ENCODE measurements at regions not wholly inside any gene's neighbourhood (a gene's known extent, or its start where the extent isn't known, plus 50 kb on each side); places are given as distances from the start of the nearest gene placed in this dataset.

GRCh38 chr15:36370731-36371112 is 208.7 kb upstream of the CDIN1 start:
- no peak for DNase-seq

- DNase-seq: no peak
These were observed 207.9 kb upstream of the CDIN1 start for GRCh38 chr15:36371509-36371908.

- no peak for DNase-seq
These were observed 206.5 kb upstream of the CDIN1 start for GRCh38 chr15:36372968-36373367.

DNA sequence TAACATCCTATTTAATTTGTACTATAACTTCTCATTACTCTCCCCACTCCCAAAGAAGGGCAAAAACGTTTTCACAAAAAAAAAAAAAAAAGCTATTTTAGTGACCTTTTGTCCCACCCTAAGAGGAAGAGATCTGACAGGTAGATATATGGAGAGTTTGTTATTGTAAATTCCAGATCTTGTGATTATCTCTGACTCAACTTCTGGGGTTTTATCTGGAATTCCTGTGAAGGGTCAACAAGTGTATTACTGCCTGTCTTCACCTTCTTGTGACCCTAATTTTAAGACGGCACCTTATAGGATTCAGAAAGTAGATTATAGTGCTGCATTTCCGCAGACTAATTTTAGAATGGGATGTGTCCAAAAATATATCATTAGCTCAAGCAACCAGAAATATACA is 205.9 kb upstream of the CDIN1 start:
- DNase-seq: no peak

GRCh38 chr15:36389107-36389506 is 190.3 kb upstream of the CDIN1 start:
- no peak for DNase-seq

- no peak for DNase-seq
These were observed 188.9 kb upstream of the CDIN1 start for GRCh38 chr15:36390491-36390890.

GRCh38 chr15:36392676-36393266 is 186.7 kb upstream of the CDIN1 start:
- no peak for DNase-seq

DNA sequence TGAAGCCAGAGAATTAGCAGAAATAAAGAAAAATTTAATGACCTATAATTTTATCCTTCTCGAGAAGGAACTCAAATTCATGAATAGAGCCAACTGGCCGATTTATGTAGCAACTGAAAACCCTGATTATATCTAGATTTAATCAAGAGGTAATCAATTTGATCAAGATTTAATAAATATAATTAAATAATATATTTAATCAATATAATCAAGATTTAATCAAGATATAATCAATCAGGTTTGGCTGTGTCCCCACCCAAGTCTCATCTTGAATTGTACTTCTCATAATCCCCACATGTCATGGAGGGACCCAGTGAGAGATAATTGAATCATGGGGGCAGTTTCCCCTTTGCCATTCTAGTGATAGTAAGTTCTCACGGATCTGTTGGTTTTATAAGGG is 181.2 kb upstream of the CDIN1 start:
- DNase-seq: no peak

DNA sequence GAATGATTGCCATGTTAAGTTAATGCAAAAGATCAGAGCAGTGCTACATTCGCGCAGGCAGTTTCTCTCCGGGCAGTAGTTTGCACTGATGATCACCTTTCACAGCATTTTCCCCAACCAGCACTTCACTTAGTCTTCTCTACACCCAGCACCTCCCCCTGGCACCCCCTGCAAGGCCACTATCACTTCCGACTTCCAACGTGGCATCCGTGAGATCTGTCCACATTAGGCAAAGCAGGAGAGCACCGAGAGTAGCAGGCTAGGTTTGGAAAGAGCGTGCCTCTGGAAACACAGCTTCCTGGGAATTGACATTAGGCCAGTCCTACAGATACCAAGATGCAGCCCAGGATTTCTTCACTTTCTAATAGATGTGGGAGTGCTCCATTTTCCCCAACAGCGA is 180.2 kb upstream of the CDIN1 start:
- no peak for DNase-seq

DNA sequence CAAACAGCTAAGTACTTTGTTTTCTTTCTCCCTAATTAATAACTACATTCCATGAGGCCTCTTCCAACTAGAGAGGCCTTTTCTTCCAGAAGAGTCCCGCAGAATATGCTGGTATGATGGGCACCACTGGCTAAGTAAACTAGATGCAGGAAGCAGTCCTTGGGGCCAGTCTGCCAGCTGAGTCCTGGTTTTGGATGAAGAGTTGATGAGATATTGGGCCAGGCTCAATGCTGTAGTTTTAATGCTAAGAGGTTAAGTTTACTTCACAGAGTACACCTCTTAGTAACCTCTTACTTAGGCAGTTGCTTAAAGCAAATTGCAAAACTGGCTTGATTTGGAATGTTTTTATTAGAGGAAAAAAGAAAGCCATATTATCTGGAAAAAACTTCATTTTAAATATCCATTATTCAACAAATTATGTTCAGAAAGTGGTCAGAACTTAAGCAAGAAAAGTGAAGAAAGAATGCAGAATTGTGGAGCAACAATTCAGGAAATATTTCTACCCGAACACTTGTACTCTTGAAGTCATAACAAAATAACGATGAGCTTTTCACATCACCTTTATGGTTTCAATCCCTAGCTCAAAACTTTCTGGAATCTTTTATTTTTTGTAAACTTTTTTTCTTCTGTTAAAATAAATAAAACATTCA is 178.4 kb upstream of the CDIN1 start:
- no peak for DNase-seq

DNA sequence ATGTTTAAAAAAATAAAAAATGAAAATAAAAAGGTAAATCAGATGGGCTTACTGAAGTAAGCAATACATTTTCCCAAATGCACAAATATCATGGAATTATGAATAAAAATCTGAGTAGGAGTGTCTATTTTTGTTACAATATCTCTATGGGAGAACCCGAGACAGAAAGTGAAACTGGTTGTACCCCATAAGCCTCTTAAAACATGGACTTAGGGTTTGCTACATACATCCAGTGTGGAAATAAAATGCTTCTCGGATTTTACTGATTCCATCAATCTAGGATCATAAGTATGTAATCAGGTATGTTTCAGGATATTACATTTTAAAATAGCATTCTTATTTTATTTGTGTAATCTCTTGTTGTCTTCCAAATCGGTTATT is 177.8 kb upstream of the CDIN1 start:
- no peak for DNase-seq

GRCh38 chr15:36403351-36403750 is 176.1 kb upstream of the CDIN1 start:
- no peak for DNase-seq

GRCh38 chr15:36406366-36406765 is 173.1 kb upstream of the CDIN1 start:
- DNase-seq: no peak

GRCh38 chr15:36406911-36407310 is 172.5 kb upstream of the CDIN1 start:
- no peak for DNase-seq

- no peak for DNase-seq
These were observed 171.8 kb upstream of the CDIN1 start for GRCh38 chr15:36407647-36408046.

DNA sequence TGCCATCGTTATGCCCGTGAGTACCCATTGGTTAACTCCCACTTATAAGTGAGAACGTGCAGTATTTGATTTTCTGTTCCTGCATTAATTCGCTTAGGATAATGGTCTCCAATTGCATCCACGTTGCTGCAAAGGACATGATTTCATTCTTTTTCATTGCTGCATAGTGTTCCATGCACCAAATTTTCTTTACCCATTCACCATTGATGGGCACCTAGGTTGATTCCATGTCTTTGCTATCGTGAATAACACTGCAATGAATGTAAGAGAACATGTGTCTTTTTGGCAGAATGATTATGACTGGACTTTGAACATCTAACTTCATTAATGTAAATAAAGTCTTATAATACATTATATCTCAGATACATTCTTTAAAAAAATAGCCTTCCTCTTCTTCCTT is 169.6 kb upstream of the CDIN1 start:
- DNase-seq: no peak

- no peak for DNase-seq
These were observed 164.8 kb upstream of the CDIN1 start for GRCh38 chr15:36414670-36415069.

DNA sequence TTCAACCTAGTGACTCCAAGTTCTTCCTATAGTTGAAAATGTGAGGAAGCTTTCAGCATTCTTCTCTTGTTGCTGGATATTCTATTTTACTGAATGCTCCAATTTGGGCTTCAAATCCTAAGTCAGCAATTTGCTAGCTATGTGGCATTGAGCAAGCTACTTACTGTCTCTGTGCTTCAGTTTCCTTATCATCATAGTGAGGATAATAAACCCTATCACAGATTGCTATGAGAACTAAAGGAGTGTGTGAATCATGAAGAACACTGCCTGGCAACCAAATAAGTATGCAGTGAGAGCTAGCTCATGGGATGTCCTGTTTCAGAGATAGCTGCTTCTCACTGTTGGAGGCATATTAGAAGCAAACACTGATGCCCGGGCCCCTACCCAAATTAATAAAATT is 163.8 kb upstream of the CDIN1 start:
- no peak for DNase-seq

- no peak for DNase-seq
These were observed 156.8 kb upstream of the CDIN1 start for GRCh38 chr15:36422631-36423030.

DNA sequence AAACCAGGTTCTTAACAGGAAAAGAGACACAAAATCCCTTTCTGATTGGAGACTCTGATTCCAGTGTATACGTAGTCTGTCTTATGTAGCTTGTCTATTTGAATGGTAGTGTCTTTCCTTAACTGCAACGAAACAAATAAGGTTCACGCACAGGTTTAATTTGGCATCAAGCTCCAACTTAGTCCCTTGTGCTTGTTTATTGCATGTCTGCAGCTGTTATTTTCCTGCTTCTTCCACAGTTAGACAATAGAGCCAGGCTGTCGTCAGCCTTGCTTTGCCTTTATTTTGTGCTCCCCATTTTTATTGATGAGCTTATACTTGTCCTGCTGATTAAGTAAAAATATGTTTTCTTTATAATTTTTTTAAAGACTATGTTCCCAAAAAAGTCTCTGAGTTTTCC is 152.7 kb upstream of the CDIN1 start:
- no peak for DNase-seq

- DNase-seq: no peak
These were observed 151.2 kb upstream of the CDIN1 start for GRCh38 chr15:36428102-36428845.

DNA sequence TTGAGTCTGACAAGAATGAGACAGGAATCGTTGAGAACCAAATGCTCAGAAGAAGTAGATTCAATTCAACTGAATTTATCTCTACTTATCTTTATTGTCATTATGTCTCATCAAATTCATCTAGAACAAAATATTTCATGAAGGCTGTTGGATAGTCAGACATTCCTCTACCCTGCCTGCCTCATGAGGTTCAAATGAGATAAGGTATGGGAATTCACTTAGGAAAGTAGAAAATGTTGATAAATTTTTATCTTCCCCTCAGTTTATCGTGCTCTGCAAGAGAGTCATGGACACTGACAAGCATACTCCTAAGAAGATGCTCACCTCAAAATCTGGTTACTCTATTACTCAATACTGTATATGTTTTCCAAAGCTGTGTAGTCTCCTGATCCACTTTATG is 149.7 kb upstream of the CDIN1 start:
- DNase-seq: no peak

DNA sequence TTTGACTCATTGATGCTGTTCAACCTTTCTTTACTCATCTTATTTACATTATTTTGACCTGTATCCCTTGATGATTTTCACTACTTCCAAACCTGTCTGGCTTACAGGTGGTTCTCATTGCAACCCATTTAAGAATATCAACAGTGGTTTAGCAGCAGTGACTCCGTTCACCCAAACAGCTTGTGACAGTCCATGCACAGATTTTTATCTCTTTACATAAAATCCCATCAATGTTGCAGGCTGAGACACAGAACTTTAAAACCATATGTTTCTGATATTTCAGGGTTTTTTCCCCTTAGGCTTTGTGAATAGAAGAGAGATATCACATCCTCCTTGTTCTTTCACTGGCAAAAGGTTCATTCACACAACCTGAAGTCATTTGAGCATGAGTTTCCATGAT is 149.1 kb upstream of the CDIN1 start:
- no peak for DNase-seq

GRCh38 chr15:36430726-36431265 is 148.6 kb upstream of the CDIN1 start:
- no peak for DNase-seq
